NCI-H146 (cell line): ENCODE measurements at regions not wholly inside any gene's neighbourhood (a gene's known extent, or its start where the extent isn't known, plus 50 kb on each side); places are given as distances from the start of the nearest gene placed in this dataset.
"Not testable (repeated sequence)": the region's sequence is repeated elsewhere in the genome, so short reads cannot be mapped to it uniquely, and the experiment has no call there.

Source experiments
- DNase-seq: peaks from one replicate; lab custom pipeline; 2025; lab: John Stamatoyannopoulos, UW

DNA sequence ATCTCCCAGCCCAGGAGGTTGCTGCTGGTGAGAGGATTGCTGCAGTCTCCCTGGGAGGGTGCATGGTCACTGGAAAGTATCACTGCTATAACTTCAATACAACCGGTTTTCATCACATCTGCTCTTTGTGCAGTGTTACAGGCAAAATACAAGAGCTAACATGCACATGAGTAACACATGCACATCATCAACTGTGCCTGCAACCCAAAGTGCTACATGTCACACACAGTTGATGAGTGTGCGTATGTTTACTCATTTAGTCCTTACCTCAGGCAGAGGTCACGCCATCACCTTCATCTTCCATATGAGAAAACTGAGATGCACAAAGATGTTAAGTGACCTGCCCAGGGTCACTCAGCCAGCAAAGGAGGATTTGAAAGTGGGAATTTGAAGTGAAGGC is 277.7 kb downstream of the FAM72C start:
- DNase-seq = no peak

DNA sequence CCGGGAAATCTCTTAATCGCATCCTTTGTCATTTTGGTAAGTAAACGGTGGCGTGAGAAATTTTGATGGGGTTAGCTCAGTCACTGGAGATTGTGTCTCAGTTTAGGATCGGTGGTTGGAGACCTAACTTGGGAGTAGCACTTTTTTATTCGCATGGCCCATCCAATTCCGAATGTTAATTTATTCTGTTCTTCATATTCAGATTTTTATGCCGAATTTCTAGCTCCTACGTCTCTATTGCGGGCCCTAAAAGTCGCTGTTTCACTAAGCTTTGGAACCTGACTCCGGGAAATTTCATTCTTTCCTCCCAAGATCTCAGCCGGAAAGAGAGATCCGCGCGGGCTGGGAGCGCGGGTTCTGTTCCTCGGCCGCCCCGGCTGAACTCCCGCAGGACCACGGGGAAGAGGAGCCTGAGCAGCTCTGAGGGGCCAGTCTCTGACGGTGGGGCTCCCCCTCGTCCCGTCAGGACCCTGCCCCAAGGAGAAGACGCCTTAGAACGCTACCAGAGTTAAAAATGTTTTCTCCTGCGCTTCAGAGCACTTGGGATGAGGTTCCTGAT is 279.7 kb downstream of the FAM72C start:
- no peak for DNase-seq

DNA sequence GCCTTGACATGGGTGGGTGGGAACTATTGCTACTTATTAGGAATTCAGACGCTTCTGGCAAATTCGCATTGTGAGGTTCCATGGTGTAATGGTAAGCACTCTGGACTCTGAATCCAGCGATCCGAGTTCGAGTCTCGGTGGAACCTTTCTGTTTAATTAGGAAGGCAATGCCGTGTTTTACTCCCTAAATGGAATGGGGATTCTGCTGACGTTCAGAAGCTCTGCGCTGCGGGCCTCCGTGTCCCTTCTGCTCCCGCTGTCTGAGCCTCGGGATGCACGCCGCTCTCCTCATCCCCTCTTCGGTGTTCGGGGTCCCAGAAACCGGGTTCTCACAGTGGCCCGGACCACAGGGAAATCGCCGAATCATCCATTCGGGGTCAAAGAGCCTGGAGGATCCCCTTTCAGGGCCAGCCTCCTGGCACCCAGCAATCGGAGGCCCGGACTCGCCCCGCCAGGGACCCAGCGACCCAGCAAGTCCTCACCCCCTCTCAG is 280.3 kb downstream of the FAM72C start:
- no peak for DNase-seq

DNA sequence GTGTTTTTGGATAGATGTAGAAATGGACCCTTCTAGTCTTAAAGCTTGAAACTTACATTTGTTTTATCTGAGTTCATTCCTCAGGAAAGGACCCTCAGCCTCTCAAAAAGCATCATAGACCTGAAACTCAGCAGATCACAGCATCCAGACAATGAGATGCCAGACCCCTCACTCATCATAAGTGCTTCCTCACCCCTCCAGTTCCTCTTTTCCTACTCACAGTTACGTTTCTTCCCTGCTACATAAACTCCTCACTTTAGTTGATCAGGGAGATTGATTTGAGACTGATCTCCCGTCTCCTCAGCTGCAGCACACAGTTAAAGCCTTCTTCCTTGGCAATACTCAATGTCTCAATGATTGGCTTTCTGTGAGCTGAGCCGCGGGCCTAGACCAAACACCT is 282.0 kb downstream of the FAM72C start:
- DNase-seq = no peak

DNA sequence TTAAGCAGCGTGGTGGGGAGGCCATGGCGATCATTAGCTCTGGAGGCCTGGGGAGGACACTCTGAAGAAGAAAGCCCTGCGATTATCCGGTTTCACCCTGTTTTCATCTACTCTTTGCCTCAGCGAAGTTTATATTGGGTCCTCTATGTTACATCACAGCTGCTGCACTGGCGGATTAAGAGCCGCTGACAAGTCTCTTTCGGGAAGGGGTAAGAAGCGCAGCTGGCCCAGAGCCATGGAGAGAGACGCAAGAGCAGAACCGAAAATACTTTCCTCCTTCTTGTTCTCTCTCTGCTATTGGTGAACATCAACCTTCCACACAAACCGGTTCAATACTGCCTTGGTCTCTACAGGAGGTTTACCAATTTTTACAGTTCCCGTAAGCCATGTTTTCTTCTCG is 291.5 kb downstream of the FAM72C start:
- no peak for DNase-seq

DNA sequence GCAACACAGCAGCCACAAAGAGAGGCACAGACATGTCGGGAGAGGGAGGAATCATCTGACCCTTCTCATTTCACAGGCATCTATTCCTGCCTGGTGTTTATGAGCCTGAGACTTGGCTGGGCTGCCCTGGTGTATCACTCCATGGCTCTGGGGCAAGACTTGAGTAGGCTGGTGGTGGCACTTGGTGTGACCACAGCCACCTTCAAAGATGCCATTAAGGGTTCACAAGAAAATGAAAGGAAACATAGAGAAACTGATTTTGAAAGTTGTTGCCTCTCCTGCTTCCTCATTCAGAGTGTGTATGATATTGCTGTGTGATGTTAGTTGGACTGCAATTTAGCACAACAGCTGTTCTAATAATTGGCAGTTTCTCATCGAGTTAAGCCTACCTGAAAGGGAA is 298.8 kb downstream of the FAM72C start:
- DNase-seq = no peak

DNA sequence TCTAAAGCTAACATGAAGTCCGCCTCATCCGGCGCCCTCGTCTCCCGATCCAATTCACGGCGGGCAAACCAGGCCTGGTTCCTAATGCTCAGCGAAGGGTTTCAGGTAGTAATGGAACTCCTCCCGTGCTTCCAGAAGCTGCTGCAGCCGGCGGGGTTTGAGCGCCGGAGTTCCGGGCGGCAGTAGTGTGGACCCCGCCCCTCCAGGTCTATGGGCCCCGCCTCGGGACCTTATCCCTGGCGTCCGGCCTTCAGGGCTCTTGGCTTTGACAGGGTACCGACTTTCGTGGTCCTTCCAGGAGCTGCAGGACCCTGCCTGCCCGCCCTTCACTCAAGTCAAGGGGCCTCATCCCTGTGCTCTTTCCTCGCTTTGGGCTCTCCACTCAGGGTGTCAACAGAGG is 304.1 kb downstream of the FAM72C start:
- no peak for DNase-seq

DNA sequence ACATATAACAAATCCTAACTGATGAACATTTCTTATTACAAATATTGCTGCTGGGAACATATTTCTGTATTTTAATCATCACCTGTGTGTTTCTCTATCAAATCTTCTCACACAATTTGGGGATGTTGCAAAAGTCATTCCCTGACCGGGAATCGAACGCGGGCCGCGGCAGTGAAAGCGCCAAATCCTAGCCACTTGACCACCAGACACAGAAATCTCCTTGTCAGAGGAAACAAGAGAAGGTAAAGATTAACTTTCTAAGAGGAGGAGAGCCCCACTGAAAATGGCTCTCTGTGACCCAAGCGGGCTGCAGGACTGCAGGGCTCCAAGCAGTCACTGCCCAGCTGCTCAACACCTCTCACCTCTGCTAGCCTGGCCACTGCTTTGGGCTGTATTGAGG is 304.9 kb downstream of the FAM72C start:
- DNase-seq = no peak

DNA sequence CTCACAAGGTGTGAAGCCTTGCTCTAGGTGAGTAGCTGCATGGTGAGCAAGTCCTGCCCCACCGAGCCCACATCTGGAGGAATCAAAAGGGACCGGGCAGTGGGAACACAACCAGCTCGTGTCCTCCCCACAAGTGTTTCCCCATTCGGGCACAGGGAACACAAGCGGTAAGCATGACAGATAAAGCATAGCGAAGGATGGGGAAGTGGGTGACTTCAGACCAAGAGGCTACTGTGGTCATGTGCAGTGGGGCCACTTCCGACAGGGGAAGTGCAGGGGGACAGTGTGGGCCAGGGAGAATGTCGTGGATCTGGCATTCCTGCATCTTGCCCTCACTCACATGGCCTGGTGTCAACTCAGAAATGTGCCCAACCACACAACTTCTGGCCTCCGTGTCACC is 306.2 kb downstream of the FAM72C start:
- no peak for DNase-seq

DNA sequence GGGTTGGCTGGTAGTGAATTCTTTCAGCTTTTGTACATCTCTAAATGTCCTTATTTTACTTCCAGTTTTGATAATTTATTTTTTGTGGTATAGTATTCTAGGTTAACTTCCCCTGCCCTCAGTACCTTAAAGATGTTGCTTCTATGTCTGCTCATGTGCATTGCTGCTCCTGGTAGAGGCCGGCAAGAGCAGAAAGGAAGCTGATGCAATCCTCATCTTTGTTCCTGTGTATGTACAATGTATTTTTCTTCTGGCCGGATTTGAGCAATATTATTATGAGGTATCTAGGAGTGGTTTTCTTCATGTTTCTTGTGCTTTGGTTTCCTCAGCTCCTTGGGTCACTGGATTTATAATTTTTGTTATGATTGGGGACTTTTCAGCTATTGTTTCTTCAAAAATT is 308.7 kb downstream of the FAM72C start:
- not testable (repeated sequence) for DNase-seq

DNA sequence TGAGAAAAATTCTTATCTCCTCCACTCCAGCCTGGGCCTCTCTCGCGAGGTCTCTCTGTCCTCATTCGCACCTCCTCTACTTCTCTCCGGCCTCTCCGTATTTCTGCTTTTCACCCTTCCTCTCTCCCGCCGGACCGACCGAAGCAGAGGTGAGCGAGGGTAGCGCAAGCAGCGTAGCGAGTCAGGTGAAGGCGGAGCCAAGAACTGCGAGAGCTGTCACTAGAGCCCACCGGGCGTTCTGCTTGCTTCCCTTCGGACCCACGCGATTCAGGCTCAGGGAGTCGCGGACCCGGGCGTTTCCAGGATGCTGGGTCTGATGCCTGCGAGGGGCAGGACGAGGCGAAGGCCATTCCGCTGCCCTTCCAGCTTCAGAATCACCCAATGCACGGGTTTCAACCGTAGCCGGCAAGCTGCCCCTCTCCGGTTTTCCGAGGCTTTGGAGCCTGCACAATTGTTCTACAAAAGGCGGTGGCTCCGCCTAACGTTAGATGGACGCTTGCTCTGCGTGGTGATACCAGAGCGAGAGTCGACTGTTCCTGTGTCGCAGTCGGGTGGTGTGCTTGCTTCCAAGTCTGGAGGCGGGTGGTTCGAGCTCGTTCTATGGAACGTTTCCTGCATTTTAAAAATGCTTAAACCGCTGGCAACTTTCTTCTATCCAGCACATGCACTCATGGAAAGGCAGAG is 310.2 kb downstream of the FAM72C start:
- DNase-seq = no peak

DNA sequence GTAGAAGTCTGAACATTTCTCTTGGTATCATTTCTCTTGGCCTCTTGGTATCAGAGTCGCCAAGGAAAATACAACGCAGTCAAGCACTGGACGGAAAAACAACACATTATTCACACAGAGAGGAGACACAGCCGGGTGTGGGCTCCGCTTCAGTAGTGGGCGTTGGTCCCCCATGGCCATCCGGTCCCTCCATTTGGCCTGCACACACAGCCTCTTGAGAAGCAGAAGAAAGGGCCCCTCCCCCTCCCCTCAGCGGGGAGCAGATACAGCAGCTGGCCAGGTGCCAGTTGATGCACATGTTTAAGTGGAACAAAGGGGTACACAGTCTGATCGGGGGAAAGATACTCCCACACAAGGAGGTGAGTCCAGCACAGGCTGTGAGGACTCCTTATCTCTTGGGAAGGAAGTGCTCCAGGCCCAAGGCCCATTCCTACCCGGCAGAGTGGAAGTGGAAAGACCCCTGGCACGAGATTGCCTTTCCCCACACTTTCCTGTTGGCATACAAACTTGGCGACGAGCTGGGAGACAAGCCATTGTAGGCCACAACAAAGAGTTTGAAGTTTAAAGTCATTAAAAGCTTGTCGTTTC is 311.3 kb downstream of the FAM72C start:
- DNase-seq = no peak

DNA sequence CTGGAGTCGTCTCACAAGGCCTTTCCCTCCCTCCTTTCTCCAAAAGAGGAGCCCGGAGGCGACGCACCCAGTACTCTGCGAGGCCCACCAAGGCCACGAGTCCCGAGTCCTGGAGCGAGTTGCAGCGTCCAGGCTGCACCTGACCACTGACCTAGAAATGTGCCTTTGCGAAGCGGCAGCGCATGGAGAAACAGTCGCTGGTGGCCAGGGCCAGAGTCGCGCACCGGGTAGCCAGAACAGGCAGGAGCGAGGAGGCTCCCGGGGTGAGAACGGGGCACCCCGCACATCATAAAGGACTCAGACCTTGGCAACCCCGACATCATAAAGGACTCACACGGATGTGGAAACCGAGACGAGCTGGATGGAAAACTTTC is 318.4 kb downstream of the FAM72C start:
- no peak for DNase-seq

DNA sequence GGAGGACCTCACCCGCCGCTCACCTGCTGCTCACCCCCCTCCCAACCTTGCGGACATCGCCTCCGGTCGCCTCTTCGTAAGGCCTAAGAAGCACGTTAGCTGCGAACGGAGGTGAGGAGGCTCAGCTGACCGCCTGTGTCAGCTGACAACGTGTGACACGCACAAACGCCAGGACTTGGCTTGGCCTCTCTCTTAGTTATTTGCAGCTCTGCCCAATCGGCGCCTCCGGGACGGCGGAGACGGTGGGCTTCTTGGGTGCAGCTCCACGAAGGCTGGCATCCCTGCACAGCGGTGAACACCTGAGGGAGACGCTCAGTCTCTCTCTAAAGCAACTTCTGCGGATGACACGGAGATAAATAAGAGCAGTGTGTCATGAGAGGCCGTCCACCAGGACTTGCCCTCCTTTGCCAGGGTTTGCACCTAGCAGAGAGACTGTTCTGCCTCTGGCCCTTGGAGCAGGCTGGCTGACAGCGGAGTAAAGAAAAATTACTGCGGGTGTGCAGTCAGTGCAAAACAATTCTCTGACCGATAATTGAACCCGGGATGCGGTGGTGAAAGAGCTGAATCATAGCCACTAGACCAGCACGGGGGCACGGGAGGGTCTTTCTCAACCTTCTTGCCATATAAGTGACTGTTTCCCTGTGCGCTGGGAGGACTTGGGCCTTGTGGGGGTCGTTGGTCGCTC is 318.9 kb downstream of the FAM72C start:
- no peak for DNase-seq

DNA sequence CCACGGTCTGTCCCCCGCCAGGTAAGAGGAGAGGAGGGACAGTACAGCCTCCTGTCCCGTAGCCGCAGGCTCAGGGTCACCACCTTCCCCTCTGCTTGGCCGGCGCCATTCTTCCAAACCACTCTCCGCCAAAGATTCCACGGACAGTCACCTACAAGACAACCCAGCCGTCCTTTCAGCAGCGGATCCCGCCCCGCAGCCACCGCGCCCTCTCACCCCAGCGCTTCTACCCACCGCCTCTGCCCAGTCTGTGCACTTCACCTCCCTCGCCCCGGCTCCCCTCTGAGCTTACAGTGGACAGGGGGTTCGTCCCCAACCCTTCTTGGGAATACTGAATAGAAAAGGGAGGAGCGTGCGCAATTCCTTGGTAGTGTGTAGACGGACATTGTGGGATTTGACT is 319.6 kb downstream of the FAM72C start:
- DNase-seq = no peak

DNA sequence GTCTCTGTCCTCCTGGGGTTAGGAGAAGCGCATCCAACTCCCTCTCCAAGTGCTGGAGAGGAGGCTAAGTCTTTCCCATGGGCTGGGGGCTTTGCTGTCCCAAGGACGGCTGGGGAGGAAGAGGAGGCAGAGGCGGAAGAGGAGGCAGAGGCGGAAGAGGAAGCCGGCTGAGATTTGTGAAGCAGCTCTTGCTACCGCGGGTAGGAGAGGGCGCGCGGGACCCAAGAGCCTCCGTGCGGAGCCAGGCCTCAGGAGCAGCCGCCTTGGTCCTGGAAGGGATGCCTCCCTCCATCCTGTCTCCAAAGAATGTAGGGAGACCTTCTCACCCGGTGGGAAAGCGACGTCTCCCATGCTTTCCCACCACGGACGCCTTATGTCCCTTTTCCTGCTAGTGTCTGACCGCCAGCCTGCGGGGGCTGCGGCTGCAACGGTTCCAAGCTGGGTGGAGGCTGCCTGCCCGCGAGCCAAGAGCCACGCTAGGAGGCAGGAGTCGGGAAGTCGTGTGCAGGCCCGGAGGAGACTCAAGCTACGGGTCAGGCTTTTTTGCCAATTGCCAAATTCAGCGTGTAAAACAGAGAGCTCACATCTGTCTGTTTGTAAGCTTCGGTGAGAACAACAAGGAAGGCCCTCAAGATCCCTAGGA is 320.3 kb downstream of the FAM72C start:
- DNase-seq = no peak

DNA sequence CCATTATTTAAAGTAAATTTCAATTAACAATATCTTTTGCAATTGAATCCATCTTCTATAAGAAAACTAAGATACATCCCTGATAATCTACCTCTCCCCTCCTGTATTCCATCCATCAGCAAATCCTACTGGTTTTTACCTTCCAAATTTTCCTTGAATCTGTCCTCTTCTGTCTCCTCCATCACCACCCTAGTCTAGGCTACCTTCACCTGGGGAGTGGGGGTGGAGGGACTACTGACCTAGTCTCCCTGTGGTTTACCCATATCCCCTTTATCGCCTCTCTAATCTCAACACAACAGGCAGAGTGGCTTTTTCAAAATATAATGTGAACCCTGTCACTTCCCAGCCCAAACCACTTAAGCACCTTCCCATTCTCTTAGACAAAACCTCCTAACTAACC is 327.8 kb downstream of the FAM72C start:
- DNase-seq = not testable (repeated sequence)

DNA sequence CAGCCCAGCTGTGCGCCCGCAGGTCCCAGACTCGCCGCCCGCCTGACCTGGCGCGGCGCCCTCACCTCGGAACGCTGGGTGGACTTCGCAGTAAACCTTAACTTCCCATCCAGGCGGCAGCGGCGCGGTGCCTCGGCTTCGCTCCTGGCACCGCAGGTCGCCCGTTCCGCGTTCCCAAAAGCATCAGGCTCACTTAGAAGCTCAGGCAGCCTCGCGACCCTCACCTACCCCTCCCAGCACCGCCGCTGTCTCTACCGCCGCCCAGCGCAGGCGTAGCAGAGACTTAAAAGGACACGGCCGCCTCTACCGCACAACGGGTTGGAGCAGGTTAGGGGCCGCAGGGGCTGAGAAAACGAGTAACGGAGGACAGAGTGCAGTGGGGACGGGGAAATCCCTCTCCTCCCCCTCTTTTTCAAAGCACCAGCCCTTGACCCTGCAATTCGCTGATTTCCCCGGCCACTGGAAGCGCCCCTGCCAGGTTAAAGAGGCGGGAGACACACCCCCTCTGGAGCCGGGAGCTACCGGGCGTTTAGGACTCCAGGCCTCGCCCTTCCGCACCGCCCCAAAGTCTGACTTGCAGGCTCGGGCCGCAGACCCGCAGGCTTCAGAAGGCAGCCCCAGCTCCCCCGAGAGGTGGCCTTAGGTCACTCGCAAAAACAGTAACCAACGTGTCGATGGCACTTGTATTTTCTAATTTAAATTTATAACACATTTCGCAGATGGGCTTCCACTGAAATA is 328.5 kb downstream of the FAM72C start:
- no peak for DNase-seq

DNA sequence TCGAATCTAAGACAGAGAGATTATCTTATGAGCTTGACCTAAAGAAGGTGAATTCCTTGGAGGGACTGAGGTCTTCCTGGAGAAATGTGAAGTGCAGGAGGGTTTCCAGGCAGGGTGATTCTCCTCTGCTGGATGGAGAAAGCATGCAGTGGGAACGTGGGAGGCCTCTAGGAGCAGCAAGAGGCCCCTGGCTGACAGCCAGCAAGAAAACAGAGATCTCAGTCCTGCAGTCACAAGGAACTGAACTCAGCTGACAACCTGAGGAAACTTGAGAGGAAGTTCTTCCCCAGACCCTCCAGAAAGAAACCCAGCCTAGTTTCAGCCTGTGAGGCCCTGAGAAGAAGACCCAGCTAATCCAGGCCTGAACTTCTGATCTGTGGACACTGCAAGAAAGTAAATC is 345.9 kb downstream of the FAM72C start:
- no peak for DNase-seq

DNA sequence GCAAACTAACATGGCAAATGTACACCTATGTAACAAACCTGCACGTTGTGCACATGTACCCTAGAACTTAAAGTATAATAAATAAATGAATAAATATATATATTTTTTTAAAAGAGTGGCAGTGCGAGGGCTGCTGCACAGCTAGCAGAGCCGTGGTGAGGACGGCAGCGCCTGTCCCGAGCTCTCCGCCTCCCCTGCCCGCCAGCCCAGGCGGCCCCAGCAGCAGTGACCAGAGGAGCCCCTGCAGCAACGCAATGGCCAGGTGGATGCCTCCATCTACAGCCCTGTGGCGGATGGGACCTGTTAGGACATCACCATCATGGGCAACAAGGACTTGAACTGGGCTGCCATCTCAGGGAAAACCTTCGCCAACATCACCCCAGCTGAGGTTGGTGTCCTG is 351.9 kb downstream of the FAM72C start:
- no peak for DNase-seq

DNA sequence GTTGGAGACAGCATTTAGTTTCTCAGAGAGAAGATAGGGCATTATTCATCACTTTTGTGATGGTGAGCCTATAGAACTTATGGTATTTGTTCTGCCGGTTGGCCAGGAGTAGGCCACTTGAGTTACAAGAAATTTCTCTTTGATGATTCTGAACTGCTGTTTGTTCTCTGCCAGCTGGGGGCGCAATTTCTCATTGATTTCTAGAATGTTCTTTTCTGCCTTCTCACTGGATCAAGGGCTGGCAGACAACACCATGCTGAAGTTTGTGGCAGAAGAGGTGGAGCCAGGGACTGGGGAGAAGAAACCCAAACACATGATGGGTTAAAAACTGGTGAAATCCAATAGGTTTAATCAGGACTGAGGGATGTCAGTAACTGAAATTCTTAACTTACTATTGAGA is 360.6 kb downstream of the FAM72C start:
- DNase-seq = no peak

DNA sequence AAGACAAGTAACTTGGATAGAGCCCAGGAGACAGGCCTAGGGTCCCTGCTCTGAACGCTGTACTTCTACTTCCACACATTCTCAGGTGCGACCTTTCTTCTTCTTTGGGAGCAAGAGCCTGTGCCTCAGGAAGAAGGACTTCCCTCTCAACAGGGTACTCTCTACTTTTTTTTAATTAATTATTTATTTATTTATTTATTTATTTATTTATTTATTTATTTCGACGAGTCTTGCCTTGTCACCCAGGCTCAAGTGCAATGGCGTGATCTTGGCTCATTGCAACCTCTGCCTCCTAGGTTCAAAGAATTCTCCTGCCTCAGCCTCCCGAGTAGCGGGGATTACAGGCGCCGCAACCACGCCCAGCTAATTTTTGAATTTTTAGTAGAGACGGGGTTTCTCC is 361.6 kb downstream of the FAM72C start:
- DNase-seq = no peak
